ENCODE measurements at regions not wholly inside any gene's neighbourhood (a gene's known extent, or its start where the extent isn't known, plus 50 kb on each side); places are given as distances from the start of the nearest gene placed in this dataset.

DNA sequence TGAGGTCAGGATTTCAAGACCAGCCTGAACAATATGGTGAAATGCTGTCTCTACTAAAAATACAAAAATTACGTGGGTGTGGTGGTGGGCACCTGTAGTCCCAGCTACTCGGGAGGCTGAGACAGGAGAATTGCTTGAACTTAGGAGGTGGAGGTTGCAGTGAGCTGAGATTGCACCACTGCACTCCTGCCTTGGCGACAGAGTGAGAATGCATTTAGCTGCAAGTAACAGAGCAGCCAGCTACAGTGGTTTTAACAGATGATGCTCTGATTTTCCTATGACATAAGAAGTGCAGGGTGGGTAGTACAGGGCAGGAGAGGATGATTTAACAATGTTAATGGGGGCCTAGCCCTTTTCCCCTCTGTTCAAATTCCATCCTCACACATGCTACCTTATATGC lies 267.9 kb downstream of the RPLP1 start:
- Histone ChIP-seq H3K9me3 (ENCODE audit: control insufficient read depth in 4 of 4, low read length in 3 of 4) (no peaks in the 10 kb centered on the region), H3K4me1 (ENCODE audit: control insufficient read depth in 4 of 4, insufficient read depth in 4 of 4, low read length in 3 of 4) (no peaks in the 10 kb centered on the region), H3K9ac (ENCODE audit: low read depth in 1 of 2, low read length in 2 of 2) (no peak overlapping the region), H3K36me3 (ENCODE audit: control insufficient read depth in 4 of 4, insufficient read depth in 3 of 4, low read depth in 1 of 4, low read length in 3 of 4) (no peaks in the 10 kb centered on the region), H3K27ac (ENCODE audit: low read depth in 1 of 2, low read length in 2 of 2) (peak overlapping the region in 1 of 2 donors; percentile 27), H3K4me3 (ENCODE audit: low read depth in 1 of 3, low read length in 3 of 3) (no peak overlapping the region), H3K27me3 (ENCODE audit: control insufficient read depth in 4 of 4, insufficient read depth in 4 of 4, low read length in 3 of 4) (no peaks in the 10 kb centered on the region)
- WGBS, result 89% methylated on average over 3 of the region's 3 CpGs
- no peak for DNase-seq (ENCODE audit: low spot score)
- TF ChIP-seq, protein P1, sequence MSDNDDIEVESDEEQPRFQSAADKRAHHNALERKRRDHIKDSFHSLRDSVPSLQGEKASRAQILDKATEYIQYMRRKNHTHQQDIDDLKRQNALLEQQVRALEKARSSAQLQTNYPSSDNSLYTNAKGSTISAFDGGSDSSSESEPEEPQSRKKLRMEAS (IDR thresholded peaks at IDR 0.05), result no peak
- TF ChIP-seq FOXA1 (IDR thresholded peaks at IDR 0.05) (no peak), RAD21 (IDR thresholded peaks at IDR 0.05) (no peak), RXRA (IDR thresholded peaks at IDR 0.05) (no peak), HNF4A (conservative IDR thresholded peaks at IDR 0.05) (no peak), YY1 (IDR thresholded peaks at IDR 0.05) (no peak), JUND (IDR thresholded peaks at IDR 0.05) (no peak), NR2F2 (IDR thresholded peaks at IDR 0.05) (no peak), TAF1 (conservative IDR thresholded peaks at IDR 0.05) (no peak), GABPA (IDR thresholded peaks at IDR 0.05 in 1 of 2, conservative IDR thresholded peaks at IDR 0.05 in 1 of 2) (no peak), SP1 (IDR thresholded peaks at IDR 0.05) (no peak), HNF4G (IDR thresholded peaks at IDR 0.05) (no peak), EGR1 (IDR thresholded peaks at IDR 0.05; ENCODE audit: low read depth in 2 of 2) (no peak)
- TF ChIP-seq, protein P2, sequence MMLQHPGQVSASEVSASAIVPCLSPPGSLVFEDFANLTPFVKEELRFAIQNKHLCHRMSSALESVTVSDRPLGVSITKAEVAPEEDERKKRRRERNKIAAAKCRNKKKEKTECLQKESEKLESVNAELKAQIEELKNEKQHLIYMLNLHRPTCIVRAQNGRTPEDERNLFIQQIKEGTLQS (IDR thresholded peaks at IDR 0.05), result no peak
- TF ChIP-seq, protein P3, sequence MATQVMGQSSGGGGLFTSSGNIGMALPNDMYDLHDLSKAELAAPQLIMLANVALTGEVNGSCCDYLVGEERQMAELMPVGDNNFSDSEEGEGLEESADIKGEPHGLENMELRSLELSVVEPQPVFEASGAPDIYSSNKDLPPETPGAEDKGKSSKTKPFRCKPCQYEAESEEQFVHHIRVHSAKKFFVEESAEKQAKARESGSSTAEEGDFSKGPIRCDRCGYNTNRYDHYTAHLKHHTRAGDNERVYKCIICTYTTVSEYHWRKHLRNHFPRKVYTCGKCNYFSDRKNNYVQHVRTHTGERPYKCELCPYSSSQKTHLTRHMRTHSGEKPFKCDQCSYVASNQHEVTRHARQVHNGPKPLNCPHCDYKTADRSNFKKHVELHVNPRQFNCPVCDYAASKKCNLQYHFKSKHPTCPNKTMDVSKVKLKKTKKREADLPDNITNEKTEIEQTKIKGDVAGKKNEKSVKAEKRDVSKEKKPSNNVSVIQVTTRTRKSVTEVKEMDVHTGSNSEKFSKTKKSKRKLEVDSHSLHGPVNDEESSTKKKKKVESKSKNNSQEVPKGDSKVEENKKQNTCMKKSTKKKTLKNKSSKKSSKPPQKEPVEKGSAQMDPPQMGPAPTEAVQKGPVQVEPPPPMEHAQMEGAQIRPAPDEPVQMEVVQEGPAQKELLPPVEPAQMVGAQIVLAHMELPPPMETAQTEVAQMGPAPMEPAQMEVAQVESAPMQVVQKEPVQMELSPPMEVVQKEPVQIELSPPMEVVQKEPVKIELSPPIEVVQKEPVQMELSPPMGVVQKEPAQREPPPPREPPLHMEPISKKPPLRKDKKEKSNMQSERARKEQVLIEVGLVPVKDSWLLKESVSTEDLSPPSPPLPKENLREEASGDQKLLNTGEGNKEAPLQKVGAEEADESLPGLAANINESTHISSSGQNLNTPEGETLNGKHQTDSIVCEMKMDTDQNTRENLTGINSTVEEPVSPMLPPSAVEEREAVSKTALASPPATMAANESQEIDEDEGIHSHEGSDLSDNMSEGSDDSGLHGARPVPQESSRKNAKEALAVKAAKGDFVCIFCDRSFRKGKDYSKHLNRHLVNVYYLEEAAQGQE (IDR thresholded peaks at IDR 0.05), result no peak
- TF ChIP-seq, protein P4, sequence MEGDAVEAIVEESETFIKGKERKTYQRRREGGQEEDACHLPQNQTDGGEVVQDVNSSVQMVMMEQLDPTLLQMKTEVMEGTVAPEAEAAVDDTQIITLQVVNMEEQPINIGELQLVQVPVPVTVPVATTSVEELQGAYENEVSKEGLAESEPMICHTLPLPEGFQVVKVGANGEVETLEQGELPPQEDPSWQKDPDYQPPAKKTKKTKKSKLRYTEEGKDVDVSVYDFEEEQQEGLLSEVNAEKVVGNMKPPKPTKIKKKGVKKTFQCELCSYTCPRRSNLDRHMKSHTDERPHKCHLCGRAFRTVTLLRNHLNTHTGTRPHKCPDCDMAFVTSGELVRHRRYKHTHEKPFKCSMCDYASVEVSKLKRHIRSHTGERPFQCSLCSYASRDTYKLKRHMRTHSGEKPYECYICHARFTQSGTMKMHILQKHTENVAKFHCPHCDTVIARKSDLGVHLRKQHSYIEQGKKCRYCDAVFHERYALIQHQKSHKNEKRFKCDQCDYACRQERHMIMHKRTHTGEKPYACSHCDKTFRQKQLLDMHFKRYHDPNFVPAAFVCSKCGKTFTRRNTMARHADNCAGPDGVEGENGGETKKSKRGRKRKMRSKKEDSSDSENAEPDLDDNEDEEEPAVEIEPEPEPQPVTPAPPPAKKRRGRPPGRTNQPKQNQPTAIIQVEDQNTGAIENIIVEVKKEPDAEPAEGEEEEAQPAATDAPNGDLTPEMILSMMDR (IDR thresholded peaks at IDR 0.05; ENCODE audit: low read depth, low read length, missing input control), result no peak
- TF ChIP-seq, protein P5, sequence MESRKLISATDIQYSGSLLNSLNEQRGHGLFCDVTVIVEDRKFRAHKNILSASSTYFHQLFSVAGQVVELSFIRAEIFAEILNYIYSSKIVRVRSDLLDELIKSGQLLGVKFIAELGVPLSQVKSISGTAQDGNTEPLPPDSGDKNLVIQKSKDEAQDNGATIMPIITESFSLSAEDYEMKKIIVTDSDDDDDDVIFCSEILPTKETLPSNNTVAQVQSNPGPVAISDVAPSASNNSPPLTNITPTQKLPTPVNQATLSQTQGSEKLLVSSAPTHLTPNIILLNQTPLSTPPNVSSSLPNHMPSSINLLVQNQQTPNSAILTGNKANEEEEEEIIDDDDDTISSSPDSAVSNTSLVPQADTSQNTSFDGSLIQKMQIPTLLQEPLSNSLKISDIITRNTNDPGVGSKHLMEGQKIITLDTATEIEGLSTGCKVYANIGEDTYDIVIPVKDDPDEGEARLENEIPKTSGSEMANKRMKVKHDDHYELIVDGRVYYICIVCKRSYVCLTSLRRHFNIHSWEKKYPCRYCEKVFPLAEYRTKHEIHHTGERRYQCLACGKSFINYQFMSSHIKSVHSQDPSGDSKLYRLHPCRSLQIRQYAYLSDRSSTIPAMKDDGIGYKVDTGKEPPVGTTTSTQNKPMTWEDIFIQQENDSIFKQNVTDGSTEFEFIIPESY (IDR thresholded peaks at IDR 0.05), result no peak

DNA sequence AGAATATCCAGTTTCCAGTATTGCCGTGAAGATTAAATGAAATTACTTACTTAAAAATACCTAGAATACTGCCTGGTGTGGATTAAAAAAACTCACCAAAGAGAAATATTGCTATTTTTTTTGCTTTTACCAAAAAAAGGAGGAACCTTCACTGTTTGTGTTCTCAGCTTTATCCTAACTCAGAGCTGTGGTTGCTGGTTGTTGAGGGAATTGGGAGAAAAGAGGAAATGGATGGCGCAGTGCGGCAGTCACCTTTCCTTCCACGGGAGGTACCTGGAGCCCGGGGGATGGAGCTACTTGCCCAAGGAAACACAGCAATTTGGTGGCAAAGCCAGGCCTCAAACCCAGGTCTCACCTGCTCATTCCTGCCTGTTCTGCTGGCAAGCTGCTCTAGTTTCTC lies 270.3 kb downstream of the RPLP1 start:
- 85% methylated on average over 5 of the region's 5 CpGs for WGBS
- TF ChIP-seq HNF4A (conservative IDR thresholded peaks at IDR 0.05), result no peak
- TF ChIP-seq YY1 (IDR thresholded peaks at IDR 0.05), result no peak
- no peak for TF ChIP-seq HNF4G (IDR thresholded peaks at IDR 0.05)
- TF ChIP-seq GABPA (IDR thresholded peaks at IDR 0.05 in 1 of 2, conservative IDR thresholded peaks at IDR 0.05 in 1 of 2), result no peak
- TF ChIP-seq, protein P4 (IDR thresholded peaks at IDR 0.05; ENCODE audit: low read depth, low read length, missing input control), result no peak
- TF ChIP-seq, protein P2 (IDR thresholded peaks at IDR 0.05), result no peak
- no peak for TF ChIP-seq EGR1 (IDR thresholded peaks at IDR 0.05; ENCODE audit: low read depth in 2 of 2)
- TF ChIP-seq, protein P3 (IDR thresholded peaks at IDR 0.05), result no peak
- TF ChIP-seq JUND (IDR thresholded peaks at IDR 0.05), result no peak

More for the DNA sequence above, 270.3 kb downstream of the RPLP1 start:
- Histone ChIP-seq H3K36me3 (ENCODE audit: control insufficient read depth in 4 of 4, insufficient read depth in 3 of 4, low read depth in 1 of 4, low read length in 3 of 4) (no peaks in the 10 kb centered on the region), H3K9ac (ENCODE audit: low read depth in 1 of 2, low read length in 2 of 2) (no peak overlapping the region), H3K27me3 (ENCODE audit: control insufficient read depth in 4 of 4, insufficient read depth in 4 of 4, low read length in 3 of 4) (no peaks in the 10 kb centered on the region), H3K4me1 (ENCODE audit: control insufficient read depth in 4 of 4, insufficient read depth in 4 of 4, low read length in 3 of 4) (peaks cover 0 to 2% (median 0%) of the 10 kb centered on the region in 4 donors), H3K9me3 (ENCODE audit: control insufficient read depth in 4 of 4, low read length in 3 of 4) (no peaks in the 10 kb centered on the region), H3K27ac (ENCODE audit: low read depth in 1 of 2, low read length in 2 of 2) (no peak overlapping the region), H3K4me3 (ENCODE audit: low read depth in 1 of 3, low read length in 3 of 3) (no peak overlapping the region)
- no peak for DNase-seq (ENCODE audit: low spot score)

All from liver (tissue), 8 donors.